Hepatocyte (in vitro differentiated cells): ENCODE measurements at regions not wholly inside any gene's neighbourhood (a gene's known extent, or its start where the extent isn't known, plus 50 kb on each side); places are given as distances from the start of the nearest gene placed in this dataset.

Experiments used
- EZH2 ChIP-seq: fragments of 200-600 bp; sonication (generic); IDR thresholded peaks from 2 replicates; pipeline ENCODE4 v1.6.1; 2016; ENCODE audit warnings: antibody characterized with exemption, mild to moderate bottlenecking, borderline replicate concordance
- TF ChIP-seq, protein P1 (sequence below): fragments of 200-600 bp; sonication (generic); IDR thresholded peaks from 2 replicates; pipeline ENCODE4 v1.5.1; 2016; ENCODE audit warnings: antibody characterized with exemption, mild to moderate bottlenecking; ENCODE audit not compliant: poor library complexity

DNA sequence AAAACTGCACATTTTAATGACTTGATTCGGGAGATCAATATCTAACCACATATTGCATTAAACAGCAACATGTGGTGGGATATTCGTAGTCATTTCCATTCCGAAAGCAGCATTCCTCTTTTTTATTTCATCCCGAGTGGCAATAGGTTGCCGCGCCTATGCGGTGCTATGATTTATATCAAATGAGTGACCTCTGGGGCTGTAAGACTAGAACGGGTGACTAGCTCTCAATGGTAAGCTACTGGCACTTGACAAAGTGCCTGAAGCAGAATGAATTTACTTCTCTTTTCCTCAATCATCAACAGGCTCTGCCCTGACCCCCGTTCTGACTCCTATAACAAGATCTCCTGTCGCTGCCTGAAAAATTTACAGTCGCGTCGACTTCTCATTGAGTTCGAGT, 162.3 kb downstream of the ZNF281 start:
- TF ChIP-seq, protein P1, sequence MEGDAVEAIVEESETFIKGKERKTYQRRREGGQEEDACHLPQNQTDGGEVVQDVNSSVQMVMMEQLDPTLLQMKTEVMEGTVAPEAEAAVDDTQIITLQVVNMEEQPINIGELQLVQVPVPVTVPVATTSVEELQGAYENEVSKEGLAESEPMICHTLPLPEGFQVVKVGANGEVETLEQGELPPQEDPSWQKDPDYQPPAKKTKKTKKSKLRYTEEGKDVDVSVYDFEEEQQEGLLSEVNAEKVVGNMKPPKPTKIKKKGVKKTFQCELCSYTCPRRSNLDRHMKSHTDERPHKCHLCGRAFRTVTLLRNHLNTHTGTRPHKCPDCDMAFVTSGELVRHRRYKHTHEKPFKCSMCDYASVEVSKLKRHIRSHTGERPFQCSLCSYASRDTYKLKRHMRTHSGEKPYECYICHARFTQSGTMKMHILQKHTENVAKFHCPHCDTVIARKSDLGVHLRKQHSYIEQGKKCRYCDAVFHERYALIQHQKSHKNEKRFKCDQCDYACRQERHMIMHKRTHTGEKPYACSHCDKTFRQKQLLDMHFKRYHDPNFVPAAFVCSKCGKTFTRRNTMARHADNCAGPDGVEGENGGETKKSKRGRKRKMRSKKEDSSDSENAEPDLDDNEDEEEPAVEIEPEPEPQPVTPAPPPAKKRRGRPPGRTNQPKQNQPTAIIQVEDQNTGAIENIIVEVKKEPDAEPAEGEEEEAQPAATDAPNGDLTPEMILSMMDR, result no peak
- TF ChIP-seq EZH2, result no peak
